ENCODE measurements at regions not wholly inside any gene's neighbourhood (a gene's known extent, or its start where the extent isn't known, plus 50 kb on each side); places are given as distances from the start of the nearest gene placed in this dataset.

- TF ChIP-seq TERF1 (CRISPR knock-in tag; IDR thresholded peaks at IDR 0.05): no peak
- TF ChIP-seq TGIF2 (CRISPR knock-in tag; IDR thresholded peaks at IDR 0.05): no peak
- no peak for TF ChIP-seq ZGPAT (CRISPR knock-in tag; IDR thresholded peaks at IDR 0.05)
- no peak for TF ChIP-seq ZNF180 (CRISPR knock-in tag; IDR thresholded peaks at IDR 0.05; ENCODE audit: borderline replicate concordance, low read depth)
- no peak for TF ChIP-seq NCOA5 (CRISPR knock-in tag; IDR thresholded peaks at IDR 0.05)
Observed at GRCh38 chr6:138647006-138647405, 126.6 kb upstream of the CCDC28A start (continued).

- FAIRE-seq (no peak), ATAC-seq (no peak), DNase-seq (ENCODE audit: low spot score) (no peak)
- peaks cover 7% of the 10 kb centered on the region for H3K4me1 ChIP-seq (ENCODE audit: insufficient read depth, low read length)
- intact Hi-C loops (cut with micrococcal nuclease; ENCODE audit: unreplicated experiment) (no loop called here), in situ Hi-C loops (cut with HindIII; ENCODE audit: extremely low pct_ligation_motif_present, low pct_unique_long_range_greater_than_20kb) (no loop called here)
- TF ChIP-seq ZBTB40 (IDR thresholded peaks at IDR 0.05) (0 out of 2 replicates have a peak, but pooled peaks have one; percentile 26), ZBTB40 (CRISPR knock-in tag; IDR thresholded peaks at IDR 0.05) (no peak), SP140L (CRISPR knock-in tag; IDR thresholded peaks at IDR 0.05; ENCODE audit: borderline replicate concordance) (no peak)
- no peak overlapping the region for H3K9ac ChIP-seq (ENCODE audit: insufficient read depth, low read depth, low read length)
- H4K20me1 ChIP-seq (ENCODE audit: insufficient read depth, low read length): no peaks in the 10 kb centered on the region
- H2AFZ ChIP-seq (ENCODE audit: low read length): no peak overlapping the region
- CTCF ChIA-PET (ENCODE audit: low intra/inter-chr PET ratio, low total read pairs): no interaction called here
- no peak overlapping the region for H3K4me3 ChIP-seq (replicated peaks in 1 of 3; ENCODE audit: insufficient read depth in 1 of 3, low read depth in 2 of 3, low read length in 3 of 3)
- no peaks in the 10 kb centered on the region for H3K27me3 ChIP-seq (ENCODE audit: control insufficient read depth in 1 of 2, insufficient read depth in 2 of 2, low read length in 2 of 2)
- H3K79me2 ChIP-seq (ENCODE audit: insufficient read depth, low read length): no peaks in the 10 kb centered on the region
- POLR2A ChIA-PET: no interaction called here
- no peak overlapping the region for H3K4me2 ChIP-seq (ENCODE audit: low read depth, low read length)
- H3K9me3 ChIP-seq (ENCODE audit: low read length): no peaks in the 10 kb centered on the region
- no peaks in the 10 kb centered on the region for H3K36me3 ChIP-seq (replicated peaks in 1 of 2; ENCODE audit: control insufficient read depth in 1 of 2, insufficient read depth in 2 of 2, low read length in 2 of 2)
- 96% methylated on average over 4 of the region's 4 CpGs for WGBS (ENCODE audit: low lambda C conversion rate)
- H3K27ac ChIP-seq (ENCODE audit: extremely low read length, insufficient read depth, low read length): no peak overlapping the region
- BruUV-seq (replicated peaks): no TSS peak
Observed at GRCh38 chr6:138648127-138648526, 125.4 kb upstream of the CCDC28A start.
